ENCODE measurements at regions not wholly inside any gene's neighbourhood (a gene's known extent, or its start where the extent isn't known, plus 50 kb on each side); places are given as distances from the start of the nearest gene placed in this dataset.

- H3K27me3 Mint-ChIP-seq (ENCODE audit: low read depth in 3 of 3): peaks cover 0 to 3% (median 0%) of the 10 kb centered on the region in 3 donors
- no peaks in the 10 kb centered on the region for H3K36me3 Mint-ChIP-seq
- no peaks in the 10 kb centered on the region for H3K4me1 Mint-ChIP-seq
- DNase-seq: no peak
- no peak overlapping the region for H3K27ac Mint-ChIP-seq
- peaks cover 3 to 56% (median 13%) of the 10 kb centered on the region in 6 donors for H3K9me3 Mint-ChIP-seq
- no peak overlapping the region for H3K4me3 Mint-ChIP-seq
These were observed 308.1 kb upstream of the ADGRL2 start for GRCh38 chr1:81492628-81493027.

- Mint-ChIP-seq H3K27me3 (ENCODE audit: low read depth in 3 of 3) (peaks cover 0 to 3% (median 0%) of the 10 kb centered on the region in 3 donors), H3K4me3 (no peak overlapping the region), H3K4me1 (no peaks in the 10 kb centered on the region), H3K27ac (no peak overlapping the region), H3K36me3 (peaks cover 0 to 3% (median 0%) of the 10 kb centered on the region in 3 donors), H3K9me3 (peaks cover 0 to 65% (median 16%) of the 10 kb centered on the region in 6 donors)
- DNase-seq: no peak
These were observed 310.1 kb upstream of the ADGRL2 start for GRCh38 chr1:81490614-81491013.

GRCh38 chr1:81489372-81489934, 311.3 kb upstream of the ADGRL2 start:
- no peaks in the 10 kb centered on the region for H3K4me1 Mint-ChIP-seq
- DNase-seq: no peak
- H3K9me3 Mint-ChIP-seq: peaks cover 0 to 59% (median 16%) of the 10 kb centered on the region in 6 donors
- H3K27ac Mint-ChIP-seq: no peak overlapping the region
- H3K4me3 Mint-ChIP-seq: no peak overlapping the region
- H3K36me3 Mint-ChIP-seq: peaks cover 0 to 3% (median 0%) of the 10 kb centered on the region in 3 donors
- H3K27me3 Mint-ChIP-seq (ENCODE audit: low read depth in 3 of 3): peaks cover 0 to 3% (median 0%) of the 10 kb centered on the region in 3 donors

GRCh38 chr1:81484284-81484683, 316.4 kb upstream of the ADGRL2 start:
- Mint-ChIP-seq H3K27me3 (ENCODE audit: low read depth in 3 of 3) (no peaks in the 10 kb centered on the region), H3K9me3 (peaks cover 2 to 45% (median 14%) of the 10 kb centered on the region in 6 donors), H3K4me1 (no peaks in the 10 kb centered on the region), H3K4me3 (no peak overlapping the region), H3K36me3 (peaks cover 0 to 3% (median 0%) of the 10 kb centered on the region in 3 donors), H3K27ac (no peak overlapping the region)
- DNase-seq: no peak

- Mint-ChIP-seq H3K36me3 (no peaks in the 10 kb centered on the region), H3K27me3 (ENCODE audit: low read depth in 3 of 3) (no peaks in the 10 kb centered on the region), H3K4me1 (peaks cover 0 to 5% of the 10 kb centered on the region in 2 donors), H3K27ac (no peak overlapping the region), H3K9me3 (peaks cover 4 to 36% (median 10%) of the 10 kb centered on the region in 6 donors), H3K4me3 (no peak overlapping the region)
- no peak for DNase-seq
These were observed 322.5 kb upstream of the ADGRL2 start for GRCh38 chr1:81478219-81478618.

GRCh38 chr1:81477710-81478109, 323.0 kb upstream of the ADGRL2 start:
- Mint-ChIP-seq H3K4me1 (peaks cover 0 to 5% of the 10 kb centered on the region in 2 donors), H3K9me3 (peaks cover 4 to 32% (median 9%) of the 10 kb centered on the region in 6 donors), H3K27me3 (ENCODE audit: low read depth in 3 of 3) (no peaks in the 10 kb centered on the region), H3K27ac (no peak overlapping the region), H3K4me3 (no peak overlapping the region), H3K36me3 (no peaks in the 10 kb centered on the region)
- no peak for DNase-seq

GRCh38 chr1:81472387-81472786, 328.3 kb upstream of the ADGRL2 start:
- Mint-ChIP-seq H3K4me1 (no peaks in the 10 kb centered on the region), H3K27me3 (ENCODE audit: low read depth in 3 of 3) (peaks cover 0 to 2% (median 0%) of the 10 kb centered on the region in 3 donors), H3K27ac (no peak overlapping the region), H3K36me3 (no peaks in the 10 kb centered on the region), H3K4me3 (no peak overlapping the region), H3K9me3 (peaks cover 0 to 21% (median 7%) of the 10 kb centered on the region in 6 donors)
- DNase-seq: no peak

GRCh38 chr1:81471255-81471654, 329.5 kb upstream of the ADGRL2 start:
- Mint-ChIP-seq H3K36me3 (no peaks in the 10 kb centered on the region), H3K9me3 (peaks cover 0 to 21% (median 11%) of the 10 kb centered on the region in 6 donors), H3K27ac (no peak overlapping the region), H3K4me3 (no peak overlapping the region), H3K27me3 (ENCODE audit: low read depth in 3 of 3) (peaks cover 0 to 2% (median 0%) of the 10 kb centered on the region in 3 donors), H3K4me1 (no peaks in the 10 kb centered on the region)
- no peak for DNase-seq

- Mint-ChIP-seq H3K27me3 (ENCODE audit: low read depth in 3 of 3) (peaks cover 0 to 2% (median 0%) of the 10 kb centered on the region in 3 donors), H3K4me3 (no peak overlapping the region), H3K4me1 (no peaks in the 10 kb centered on the region), H3K27ac (no peak overlapping the region), H3K9me3 (peaks cover 0 to 20% (median 9%) of the 10 kb centered on the region in 6 donors), H3K36me3 (no peaks in the 10 kb centered on the region)
- no peak for DNase-seq
These were observed 330.5 kb upstream of the ADGRL2 start for GRCh38 chr1:81470275-81470674.

- Mint-ChIP-seq H3K27me3 (ENCODE audit: low read depth in 3 of 3) (peaks cover 0 to under 1% (median 0%) of the 10 kb centered on the region in 3 donors), H3K9me3 (peaks cover 4 to 16% (median 7%) of the 10 kb centered on the region in 6 donors), H3K36me3 (no peaks in the 10 kb centered on the region), H3K4me3 (no peak overlapping the region), H3K4me1 (no peaks in the 10 kb centered on the region), H3K27ac (no peak overlapping the region)
- no peak for DNase-seq
These were observed 333.4 kb upstream of the ADGRL2 start for GRCh38 chr1:81467383-81467782.

- Mint-ChIP-seq H3K4me1 (no peaks in the 10 kb centered on the region), H3K27me3 (ENCODE audit: low read depth in 3 of 3) (no peaks in the 10 kb centered on the region), H3K27ac (no peak overlapping the region), H3K9me3 (peaks cover 4 to 16% (median 7%) of the 10 kb centered on the region in 6 donors), H3K4me3 (no peak overlapping the region), H3K36me3 (no peaks in the 10 kb centered on the region)
- DNase-seq: no peak
These were observed 333.8 kb upstream of the ADGRL2 start for GRCh38 chr1:81466961-81467360.

GRCh38 chr1:81463936-81464837, 336.5 kb upstream of the ADGRL2 start:
- H3K27me3 Mint-ChIP-seq (ENCODE audit: low read depth in 3 of 3): no peaks in the 10 kb centered on the region
- DNase-seq: no peak
- no peaks in the 10 kb centered on the region for H3K36me3 Mint-ChIP-seq
- H3K4me1 Mint-ChIP-seq: no peaks in the 10 kb centered on the region
- H3K27ac Mint-ChIP-seq: no peak overlapping the region
- no peak overlapping the region for H3K4me3 Mint-ChIP-seq
- H3K9me3 Mint-ChIP-seq: peaks cover 6 to 32% (median 10%) of the 10 kb centered on the region in 6 donors

GRCh38 chr1:81459043-81459442, 341.7 kb upstream of the ADGRL2 start:
- Mint-ChIP-seq H3K36me3 (peaks cover 0 to 4% (median 0%) of the 10 kb centered on the region in 3 donors), H3K27ac (no peak overlapping the region), H3K9me3 (peaks cover 11 to 48% (median 15%) of the 10 kb centered on the region in 6 donors), H3K4me3 (no peak overlapping the region), H3K27me3 (ENCODE audit: low read depth in 3 of 3) (no peaks in the 10 kb centered on the region), H3K4me1 (no peaks in the 10 kb centered on the region)
- DNase-seq: no peak

GRCh38 chr1:81458186-81458585, 342.5 kb upstream of the ADGRL2 start:
- H3K27me3 Mint-ChIP-seq (ENCODE audit: low read depth in 3 of 3): no peaks in the 10 kb centered on the region
- peaks cover 0 to 4% (median 0%) of the 10 kb centered on the region in 3 donors for H3K36me3 Mint-ChIP-seq
- peaks cover 7 to 50% (median 20%) of the 10 kb centered on the region in 6 donors for H3K9me3 Mint-ChIP-seq
- DNase-seq: no peak
- H3K4me1 Mint-ChIP-seq: no peaks in the 10 kb centered on the region
- H3K4me3 Mint-ChIP-seq: no peak overlapping the region
- no peak overlapping the region for H3K27ac Mint-ChIP-seq
